ENCODE measurements at regions not wholly inside any gene's neighbourhood (a gene's known extent, or its start where the extent isn't known, plus 50 kb on each side); places are given as distances from the start of the nearest gene placed in this dataset.

DNA sequence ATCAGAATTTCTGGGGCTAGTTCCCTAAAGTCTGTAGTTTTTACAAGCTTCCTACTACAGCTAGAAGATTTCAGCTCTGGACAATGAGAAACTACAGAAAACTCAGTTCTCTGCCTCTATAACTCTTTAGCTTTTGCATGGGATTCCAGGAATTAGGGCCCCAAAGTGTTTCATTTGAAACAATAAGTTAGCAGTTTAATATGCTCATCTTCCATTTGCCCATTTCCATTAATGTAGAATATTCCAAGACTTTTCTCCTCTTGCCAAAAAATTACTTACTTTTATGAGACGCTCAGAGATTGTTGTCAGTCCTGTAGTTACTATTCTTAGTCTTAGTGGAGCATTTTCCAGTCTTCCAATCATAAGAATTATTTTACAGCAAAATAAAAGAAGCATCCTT lies 719.9 kb downstream of the ADGRL2 start:
- H4K12ac ChIP-seq (ENCODE audit: low read depth, low read length) = no peak overlapping the region
- no CpG with 5 or more reads among the region's 1 CpG for WGBS (ENCODE audit: extremely low coverage, insufficient coverage, insufficient read length)
- H3K4ac ChIP-seq (ENCODE audit: low read depth, low read length) = no peak overlapping the region
- H2BK120ac ChIP-seq (ENCODE audit: insufficient read depth, low read length, poor library complexity) = no peak overlapping the region
- no peak overlapping the region for H3K18ac ChIP-seq (ENCODE audit: low read length)
- H3K79me2 ChIP-seq (ENCODE audit: control insufficient read depth, insufficient read depth, low read length, poor library complexity) = no peaks in the 10 kb centered on the region
- no peak overlapping the region for H3K4me3 ChIP-seq (ENCODE audit: low read depth, low read length)
- no peak overlapping the region for H3K27ac ChIP-seq (ENCODE audit: low read depth, low read length)
- no peaks in the 10 kb centered on the region for H3K9me3 ChIP-seq (ENCODE audit: insufficient read depth, low read depth, low read length)
- H4K91ac ChIP-seq (ENCODE audit: low read depth, low read length) = no peak overlapping the region
- H3K79me1 ChIP-seq (ENCODE audit: low read length) = no peaks in the 10 kb centered on the region
- H2AFZ ChIP-seq (ENCODE audit: insufficient read depth, low read length, poor library complexity) = no peak overlapping the region
- H3K4me1 ChIP-seq (ENCODE audit: control insufficient read depth in 1 of 2, insufficient read depth in 2 of 2, low read length in 2 of 2) = no peaks in the 10 kb centered on the region
- no peak overlapping the region for H3K4me2 ChIP-seq (ENCODE audit: low read length)
- H2BK5ac ChIP-seq (ENCODE audit: low read depth, low read length, poor library complexity) = no peak overlapping the region
- no peak overlapping the region for H2BK12ac ChIP-seq (ENCODE audit: low read length)
- H3K14ac ChIP-seq (ENCODE audit: low read length) = no peak overlapping the region
- H3K9ac ChIP-seq (ENCODE audit: low read length) = no peak overlapping the region
- H2AK5ac ChIP-seq (ENCODE audit: low read length) = no peak overlapping the region
- H4K8ac ChIP-seq (ENCODE audit: low read depth, low read length) = no peak overlapping the region
- no peaks in the 10 kb centered on the region for H3K27me3 ChIP-seq (ENCODE audit: insufficient read depth, low read length)
- DNase-seq = no peak
- H3K23ac ChIP-seq (ENCODE audit: low read length) = no peak overlapping the region
- no peaks in the 10 kb centered on the region for H3K36me3 ChIP-seq (ENCODE audit: control insufficient read depth in 1 of 2, insufficient read depth in 2 of 2, low read length in 2 of 2)

- H3K79me2 ChIP-seq (ENCODE audit: control insufficient read depth, insufficient read depth, low read length, poor library complexity) = no peaks in the 10 kb centered on the region
- no peaks in the 10 kb centered on the region for H3K36me3 ChIP-seq (ENCODE audit: control insufficient read depth in 1 of 2, insufficient read depth in 2 of 2, low read length in 2 of 2)
- H2BK5ac ChIP-seq (ENCODE audit: low read depth, low read length, poor library complexity) = no peak overlapping the region
- no peaks in the 10 kb centered on the region for H3K27me3 ChIP-seq (ENCODE audit: insufficient read depth, low read length)
- no peak overlapping the region for H3K4ac ChIP-seq (ENCODE audit: low read depth, low read length)
- H3K9ac ChIP-seq (ENCODE audit: low read length) = no peak overlapping the region
- no peak overlapping the region for H3K4me3 ChIP-seq (ENCODE audit: low read depth, low read length)
- H3K23ac ChIP-seq (ENCODE audit: low read length) = no peak overlapping the region
- H4K8ac ChIP-seq (ENCODE audit: low read depth, low read length) = no peak overlapping the region
- no peaks in the 10 kb centered on the region for H3K4me1 ChIP-seq (ENCODE audit: control insufficient read depth in 1 of 2, insufficient read depth in 2 of 2, low read length in 2 of 2)
- no peak overlapping the region for H2BK120ac ChIP-seq (ENCODE audit: insufficient read depth, low read length, poor library complexity)
- no peak overlapping the region for H2AK5ac ChIP-seq (ENCODE audit: low read length)
- DNase-seq = no peak
- H3K27ac ChIP-seq (ENCODE audit: low read depth, low read length) = no peak overlapping the region
- H4K91ac ChIP-seq (ENCODE audit: low read depth, low read length) = no peak overlapping the region
- no peak overlapping the region for H2AFZ ChIP-seq (ENCODE audit: insufficient read depth, low read length, poor library complexity)
- no peak overlapping the region for H4K12ac ChIP-seq (ENCODE audit: low read depth, low read length)
- H3K18ac ChIP-seq (ENCODE audit: low read length) = no peak overlapping the region
- WGBS (ENCODE audit: extremely low coverage, insufficient coverage, insufficient read length) = no CpG with 5 or more reads among the region's 8 CpGs
- H3K14ac ChIP-seq (ENCODE audit: low read length) = no peak overlapping the region
- no peak overlapping the region for H3K4me2 ChIP-seq (ENCODE audit: low read length)
- no peaks in the 10 kb centered on the region for H3K9me3 ChIP-seq (ENCODE audit: insufficient read depth, low read depth, low read length)
- no peaks in the 10 kb centered on the region for H3K79me1 ChIP-seq (ENCODE audit: low read length)
- no peak overlapping the region for H2BK12ac ChIP-seq (ENCODE audit: low read length)
Measured at GRCh38 chr1:82517586-82517985, 716.9 kb downstream of the ADGRL2 start.

DNA sequence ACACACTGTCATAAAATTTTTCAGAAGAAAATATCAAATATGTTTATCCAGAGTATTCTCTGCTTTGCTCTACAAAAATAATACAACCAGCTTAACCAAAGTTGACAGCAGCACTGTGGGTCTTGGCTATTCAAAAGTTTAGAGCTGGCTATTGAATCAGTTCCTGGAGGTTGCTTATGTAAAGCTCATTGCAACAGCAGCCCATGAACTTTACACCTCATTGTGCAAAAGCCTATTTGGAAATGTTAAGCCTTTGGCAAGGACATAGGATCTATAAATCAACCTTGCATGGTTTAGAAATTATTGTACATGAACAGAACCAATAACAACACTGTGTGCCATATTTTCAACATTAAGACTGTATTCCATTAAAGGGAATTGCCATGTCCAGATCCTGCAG lies 714.9 kb downstream of the ADGRL2 start:
- H3K9me3 ChIP-seq (ENCODE audit: insufficient read depth, low read depth, low read length) = no peaks in the 10 kb centered on the region
- H3K4me2 ChIP-seq (ENCODE audit: low read length) = no peak overlapping the region
- no peak for DNase-seq
- H4K91ac ChIP-seq (ENCODE audit: low read depth, low read length) = no peak overlapping the region
- no peak overlapping the region for H2BK12ac ChIP-seq (ENCODE audit: low read length)
- no peak overlapping the region for H3K23ac ChIP-seq (ENCODE audit: low read length)
- H3K79me1 ChIP-seq (ENCODE audit: low read length) = no peaks in the 10 kb centered on the region
- no peak overlapping the region for H3K4ac ChIP-seq (ENCODE audit: low read depth, low read length)
- H3K36me3 ChIP-seq (ENCODE audit: control insufficient read depth in 1 of 2, insufficient read depth in 2 of 2, low read length in 2 of 2) = no peaks in the 10 kb centered on the region
- no peak overlapping the region for H2AFZ ChIP-seq (ENCODE audit: insufficient read depth, low read length, poor library complexity)
- no peak overlapping the region for H3K27ac ChIP-seq (ENCODE audit: low read depth, low read length)
- no peak overlapping the region for H3K4me3 ChIP-seq (ENCODE audit: low read depth, low read length)
- H2BK120ac ChIP-seq (ENCODE audit: insufficient read depth, low read length, poor library complexity) = no peak overlapping the region
- H4K12ac ChIP-seq (ENCODE audit: low read depth, low read length) = no peak overlapping the region
- H3K18ac ChIP-seq (ENCODE audit: low read length) = no peak overlapping the region
- H3K14ac ChIP-seq (ENCODE audit: low read length) = no peak overlapping the region
- no peak overlapping the region for H3K9ac ChIP-seq (ENCODE audit: low read length)
- H3K79me2 ChIP-seq (ENCODE audit: control insufficient read depth, insufficient read depth, low read length, poor library complexity) = no peaks in the 10 kb centered on the region
- H4K8ac ChIP-seq (ENCODE audit: low read depth, low read length) = no peak overlapping the region
- no peaks in the 10 kb centered on the region for H3K27me3 ChIP-seq (ENCODE audit: insufficient read depth, low read length)
- no peaks in the 10 kb centered on the region for H3K4me1 ChIP-seq (ENCODE audit: control insufficient read depth in 1 of 2, insufficient read depth in 2 of 2, low read length in 2 of 2)
- H2BK5ac ChIP-seq (ENCODE audit: low read depth, low read length, poor library complexity) = no peak overlapping the region
- H2AK5ac ChIP-seq (ENCODE audit: low read length) = no peak overlapping the region

DNA sequence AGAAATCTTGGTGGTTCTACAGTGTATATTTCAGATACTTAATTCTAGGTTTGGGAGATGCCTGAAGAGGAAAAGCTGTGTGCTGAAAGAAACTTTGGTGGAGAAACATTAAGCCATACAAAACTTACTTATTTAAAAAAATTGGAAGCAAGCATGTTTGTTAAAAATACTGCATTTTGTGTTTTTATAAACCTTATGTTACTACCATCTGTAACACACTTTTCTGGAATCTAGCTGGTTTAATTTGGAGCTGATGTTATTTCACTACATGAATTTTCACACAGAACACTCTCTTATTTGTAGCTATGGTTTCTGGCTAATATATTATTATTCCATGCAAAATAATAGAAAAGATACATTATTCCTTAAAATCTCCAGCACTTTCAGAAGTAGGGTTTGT lies 710.7 kb downstream of the ADGRL2 start:
- Histone ChIP-seq H3K4me1 (ENCODE audit: control insufficient read depth in 1 of 2, insufficient read depth in 2 of 2, low read length in 2 of 2) (no peaks in the 10 kb centered on the region), H3K4me3 (ENCODE audit: low read depth, low read length) (no peak overlapping the region), H3K4ac (ENCODE audit: low read depth, low read length) (no peak overlapping the region), H3K79me1 (ENCODE audit: low read length) (no peaks in the 10 kb centered on the region), H2BK12ac (ENCODE audit: low read length) (no peak overlapping the region), H2AK5ac (ENCODE audit: low read length) (no peak overlapping the region), H3K23ac (ENCODE audit: low read length) (no peak overlapping the region), H3K9ac (ENCODE audit: low read length) (no peak overlapping the region), H3K18ac (ENCODE audit: low read length) (no peak overlapping the region), H3K27me3 (ENCODE audit: insufficient read depth, low read length) (no peaks in the 10 kb centered on the region), H3K14ac (ENCODE audit: low read length) (no peak overlapping the region), H2BK120ac (ENCODE audit: insufficient read depth, low read length, poor library complexity) (no peak overlapping the region), H2BK5ac (ENCODE audit: low read depth, low read length, poor library complexity) (no peak overlapping the region), H2AFZ (ENCODE audit: insufficient read depth, low read length, poor library complexity) (no peak overlapping the region), H4K91ac (ENCODE audit: low read depth, low read length) (no peak overlapping the region), H4K8ac (ENCODE audit: low read depth, low read length) (no peak overlapping the region), H3K27ac (ENCODE audit: low read depth, low read length) (no peak overlapping the region), H3K79me2 (ENCODE audit: control insufficient read depth, insufficient read depth, low read length, poor library complexity) (no peaks in the 10 kb centered on the region), H3K36me3 (ENCODE audit: control insufficient read depth in 1 of 2, insufficient read depth in 2 of 2, low read length in 2 of 2) (no peaks in the 10 kb centered on the region), H3K9me3 (ENCODE audit: insufficient read depth, low read depth, low read length) (no peaks in the 10 kb centered on the region), H3K4me2 (ENCODE audit: low read length) (no peak overlapping the region), H4K12ac (ENCODE audit: low read depth, low read length) (no peak overlapping the region)
- no peak for DNase-seq

GRCh38 chr1:82510431-82510830 lies 709.7 kb downstream of the ADGRL2 start:
- no peak overlapping the region for H2AK5ac ChIP-seq (ENCODE audit: low read length)

More at GRCh38 chr1:82510431-82510830, 709.7 kb downstream of the ADGRL2 start:
- Histone ChIP-seq H3K4me3 (ENCODE audit: low read depth, low read length) (no peak overlapping the region), H2BK120ac (ENCODE audit: insufficient read depth, low read length, poor library complexity) (no peak overlapping the region), H3K14ac (ENCODE audit: low read length) (no peak overlapping the region), H3K27ac (ENCODE audit: low read depth, low read length) (no peak overlapping the region), H3K4ac (ENCODE audit: low read depth, low read length) (no peak overlapping the region), H3K79me1 (ENCODE audit: low read length) (no peaks in the 10 kb centered on the region), H4K12ac (ENCODE audit: low read depth, low read length) (no peak overlapping the region), H3K79me2 (ENCODE audit: control insufficient read depth, insufficient read depth, low read length, poor library complexity) (no peaks in the 10 kb centered on the region), H3K18ac (ENCODE audit: low read length) (no peak overlapping the region), H3K9me3 (ENCODE audit: insufficient read depth, low read depth, low read length) (no peaks in the 10 kb centered on the region), H4K91ac (ENCODE audit: low read depth, low read length) (no peak overlapping the region), H3K23ac (ENCODE audit: low read length) (no peak overlapping the region), H3K27me3 (ENCODE audit: insufficient read depth, low read length) (no peaks in the 10 kb centered on the region), H2BK5ac (ENCODE audit: low read depth, low read length, poor library complexity) (no peak overlapping the region), H3K4me2 (ENCODE audit: low read length) (no peak overlapping the region), H3K9ac (ENCODE audit: low read length) (no peak overlapping the region), H2AFZ (ENCODE audit: insufficient read depth, low read length, poor library complexity) (no peak overlapping the region), H3K4me1 (ENCODE audit: control insufficient read depth in 1 of 2, insufficient read depth in 2 of 2, low read length in 2 of 2) (no peaks in the 10 kb centered on the region), H3K36me3 (ENCODE audit: control insufficient read depth in 1 of 2, insufficient read depth in 2 of 2, low read length in 2 of 2) (no peaks in the 10 kb centered on the region), H2BK12ac (ENCODE audit: low read length) (no peak overlapping the region), H4K8ac (ENCODE audit: low read depth, low read length) (no peak overlapping the region)
- WGBS (ENCODE audit: extremely low coverage, insufficient coverage, insufficient read length) = no CpG with 5 or more reads among the region's 2 CpGs
- DNase-seq = no peak
